Mucosa of descending colon (tissue), 3 donors: ENCODE measurements at regions not wholly inside any gene's neighbourhood (a gene's known extent, or its start where the extent isn't known, plus 50 kb on each side); places are given as distances from the start of the nearest gene placed in this dataset.

Experiments used
- ATAC-seq: fragments of 200-7000 bp; cut with Tn5 transposase; one replicate; pipeline ENCODE4 v1.9.1; 2020; ENCODE audit warnings: mild to moderate bottlenecking, moderate library complexity
- DNase-seq, 3 donors: peaks; one replicate each; pipeline ENCODE4 v3.0.0-alpha.2; 2020
- H3K36me3 ChIP-seq: fragments of 200-600 bp; one replicate; pipeline ENCODE4 v1.8.0; 2021; ENCODE audit warnings: low read depth, mild to moderate bottlenecking
- H3K4me1 ChIP-seq: fragments of 200-600 bp; one replicate; pipeline ENCODE4 v1.8.0; 2021; ENCODE audit warnings: low read depth, mild to moderate bottlenecking
- H3K4me3 ChIP-seq: fragments of 200-600 bp; one replicate; pipeline ENCODE4 v1.8.0; 2021; ENCODE audit warnings: mild to moderate bottlenecking
- H3K9me3 ChIP-seq: fragments of 200-600 bp; one replicate; pipeline ENCODE4 v1.8.0; 2021; ENCODE audit warnings: mild to moderate bottlenecking
- CTCF ChIP-seq: fragments of 200-600 bp; IDR thresholded peaks from one replicate; pipeline ENCODE4 v1.8.0; 2022; ENCODE audit warnings: antibody characterized with exemption, mild to moderate bottlenecking
- intact Hi-C, 2 donors: fragments of 100-400 bp; cut with DNase I in 1 of 2; cut with micrococcal nuclease in 1 of 2; formaldehyde crosslinking; loops; one replicate each; pipeline versions ENCODE4 v1.11.0 to v1.11.1; 2022; cut with DNase I, micrococcal nuclease
- donor health status: DM: no; HTN: no; CAD: no; lungs with moderate emphysema.
- donor health status: DM: no; HTN: no; CAD: no.
- donor health status: DM: no; HTN: yes; CAD: no.

GRCh38 chr3:111414531-111414930, 127.5 kb upstream of the CD96 start:
- Histone ChIP-seq H3K9me3 (no peaks in the 10 kb centered on the region), H3K36me3 (no peaks in the 10 kb centered on the region), H3K4me3 (no peak overlapping the region), H3K4me1 (no peaks in the 10 kb centered on the region)
- no peak for TF ChIP-seq CTCF
- DNase-seq (no peak), ATAC-seq (no peak)
- intact Hi-C loops = no loop called here

- Histone ChIP-seq H3K36me3 (no peaks in the 10 kb centered on the region), H3K4me1 (no peaks in the 10 kb centered on the region), H3K9me3 (no peaks in the 10 kb centered on the region), H3K4me3 (no peak overlapping the region)
- no peak for TF ChIP-seq CTCF
- no peak for DNase-seq
- no peak for ATAC-seq
- intact Hi-C loops = no loop called here
These were observed 127.0 kb upstream of the CD96 start for GRCh38 chr3:111415018-111415417.

GRCh38 chr3:111418391-111418790, 123.6 kb upstream of the CD96 start:
- DNase-seq (no peak), ATAC-seq (no peak)
- no peaks in the 10 kb centered on the region for H3K4me1 ChIP-seq
- TF ChIP-seq CTCF = no peak
- no peaks in the 10 kb centered on the region for H3K36me3 ChIP-seq
- no peak overlapping the region for H3K4me3 ChIP-seq
- H3K9me3 ChIP-seq = no peaks in the 10 kb centered on the region
- intact Hi-C loops = no loop called here

- H3K4me1 ChIP-seq = no peaks in the 10 kb centered on the region
These were observed 113.7 kb upstream of the CD96 start for GRCh38 chr3:111428301-111428700.

GRCh38 chr3:111434941-111435622, 106.9 kb upstream of the CD96 start:
- no peak for DNase-seq
- ATAC-seq = no peak
- intact Hi-C loops = no loop called here
- H3K4me3 ChIP-seq = no peak overlapping the region
- no peak for TF ChIP-seq CTCF
- H3K36me3 ChIP-seq = no peaks in the 10 kb centered on the region
- H3K9me3 ChIP-seq = no peaks in the 10 kb centered on the region
- no peaks in the 10 kb centered on the region for H3K4me1 ChIP-seq

More at GRCh38 chr3:111428301-111428700, 113.7 kb upstream of the CD96 start:
- Histone ChIP-seq H3K4me3 (no peak overlapping the region), H3K36me3 (no peaks in the 10 kb centered on the region), H3K9me3 (no peaks in the 10 kb centered on the region)
- no peak for ATAC-seq
- DNase-seq = no peak
- intact Hi-C loops = no loop called here
- TF ChIP-seq CTCF = no peak

GRCh38 chr3:111438283-111438682, 103.7 kb upstream of the CD96 start:
- no peak for DNase-seq
- TF ChIP-seq CTCF = no peak
- H3K4me1 ChIP-seq = no peaks in the 10 kb centered on the region
- ATAC-seq = no peak
- no peak overlapping the region for H3K4me3 ChIP-seq
- H3K36me3 ChIP-seq = no peaks in the 10 kb centered on the region
- no peaks in the 10 kb centered on the region for H3K9me3 ChIP-seq
- intact Hi-C loops = no loop called here
